ENCODE measurements at regions not wholly inside any gene's neighbourhood (a gene's known extent, or its start where the extent isn't known, plus 50 kb on each side); places are given as distances from the start of the nearest gene placed in this dataset.

GRCh38 chr18:46302528-46303485 is 198.6 kb downstream of the HAUS1 start:
- TF ChIP-seq CTCF (IDR thresholded peaks at IDR 0.05), result no peak
- no peak for TF ChIP-seq POLR2A (IDR thresholded peaks at IDR 0.05)

Data from vagina (tissue), 2 donors.